ENCODE measurements at regions not wholly inside any gene's neighbourhood (a gene's known extent, or its start where the extent isn't known, plus 50 kb on each side); places are given as distances from the start of the nearest gene placed in this dataset.

- ATAC-seq (replicated peaks): no peak
- no peaks in the 10 kb centered on the region for H3K36me3 Mint-ChIP-seq (ENCODE audit: insufficient read depth)
- no peaks in the 10 kb centered on the region for H3K27me3 Mint-ChIP-seq
- no peak overlapping the region for H3K4me3 Mint-ChIP-seq
- no peak for DNase-seq
- H3K27ac Mint-ChIP-seq: no peak overlapping the region
- H3K4me1 Mint-ChIP-seq (ENCODE audit: low read depth in 2 of 2): no peaks in the 10 kb centered on the region
- H3K9me3 Mint-ChIP-seq: peaks cover 4 to 8% of the 10 kb centered on the region in 2 donors
Observed at GRCh38 chr5:54927097-54927746, 58.2 kb downstream of the ESM1 start.

GRCh38 chr5:54924487-54924886 is 60.9 kb downstream of the ESM1 start:
- no peak for DNase-seq
- Mint-ChIP-seq H3K9me3 (peaks cover 4 to 8% of the 10 kb centered on the region in 2 donors), H3K36me3 (ENCODE audit: insufficient read depth) (no peaks in the 10 kb centered on the region), H3K27me3 (peaks cover 8 to 20% of the 10 kb centered on the region in 2 donors), H3K27ac (no peak overlapping the region), H3K4me1 (ENCODE audit: low read depth in 2 of 2) (no peaks in the 10 kb centered on the region), H3K4me3 (no peak overlapping the region)
- ATAC-seq (replicated peaks): no peak

GRCh38 chr5:54917323-54917722 is 68.1 kb downstream of the ESM1 start:
- Mint-ChIP-seq H3K36me3 (ENCODE audit: insufficient read depth) (no peaks in the 10 kb centered on the region), H3K27me3 (peaks cover 20 to 51% of the 10 kb centered on the region in 2 donors)

GRCh38 chr5:54915466-54916027 is 69.8 kb downstream of the ESM1 start:
- Mint-ChIP-seq H3K36me3 (ENCODE audit: insufficient read depth) (no peaks in the 10 kb centered on the region), H3K9me3 (no peaks in the 10 kb centered on the region), H3K27me3 (peaks cover 14 to 42% of the 10 kb centered on the region in 2 donors), H3K27ac (no peak overlapping the region), H3K4me1 (ENCODE audit: low read depth in 2 of 2) (no peaks in the 10 kb centered on the region), H3K4me3 (no peak overlapping the region)
- DNase-seq (no peak), ATAC-seq (replicated peaks) (no peak)

More at GRCh38 chr5:54917323-54917722, 68.1 kb downstream of the ESM1 start:
- DNase-seq: no peak
- H3K9me3 Mint-ChIP-seq: no peaks in the 10 kb centered on the region
- H3K27ac Mint-ChIP-seq: no peak overlapping the region
- H3K4me1 Mint-ChIP-seq (ENCODE audit: low read depth in 2 of 2): no peaks in the 10 kb centered on the region
- no peak for ATAC-seq (replicated peaks)
- no peak overlapping the region for H3K4me3 Mint-ChIP-seq

GRCh38 chr5:54912021-54912420 is 73.4 kb downstream of the ESM1 start:
- Mint-ChIP-seq H3K4me3 (no peak overlapping the region), H3K9me3 (no peaks in the 10 kb centered on the region), H3K27me3 (peaks cover 3 to 22% of the 10 kb centered on the region in 2 donors), H3K36me3 (ENCODE audit: insufficient read depth) (no peaks in the 10 kb centered on the region), H3K4me1 (ENCODE audit: low read depth in 2 of 2) (no peaks in the 10 kb centered on the region), H3K27ac (no peak overlapping the region)
- ATAC-seq (replicated peaks): no peak
- no peak for DNase-seq

GRCh38 chr5:54909911-54910870 is 75.2 kb downstream of the ESM1 start:
- DNase-seq: no peak
- H3K27me3 Mint-ChIP-seq: peaks cover 0 to 7% of the 10 kb centered on the region in 2 donors
- ATAC-seq (replicated peaks): no peak
- H3K9me3 Mint-ChIP-seq: no peaks in the 10 kb centered on the region
- H3K36me3 Mint-ChIP-seq (ENCODE audit: insufficient read depth): no peaks in the 10 kb centered on the region
- H3K27ac Mint-ChIP-seq: no peak overlapping the region
- H3K4me3 Mint-ChIP-seq: no peak overlapping the region
- H3K4me1 Mint-ChIP-seq (ENCODE audit: low read depth in 2 of 2): no peaks in the 10 kb centered on the region

GRCh38 chr5:54908774-54909525 is 76.4 kb downstream of the ESM1 start:
- DNase-seq (no peak), ATAC-seq (replicated peaks) (no peak)
- Mint-ChIP-seq H3K27ac (no peak overlapping the region), H3K4me3 (no peak overlapping the region), H3K27me3 (no peaks in the 10 kb centered on the region), H3K4me1 (ENCODE audit: low read depth in 2 of 2) (no peaks in the 10 kb centered on the region), H3K36me3 (ENCODE audit: insufficient read depth) (no peaks in the 10 kb centered on the region), H3K9me3 (no peaks in the 10 kb centered on the region)

GRCh38 chr5:54905942-54906537 is 79.4 kb downstream of the ESM1 start:
- no peak overlapping the region for H3K4me3 Mint-ChIP-seq
- no peaks in the 10 kb centered on the region for H3K9me3 Mint-ChIP-seq
- H3K27ac Mint-ChIP-seq: no peak overlapping the region
- peaks cover 3% of the 10 kb centered on the region for H3K36me3 Mint-ChIP-seq (ENCODE audit: insufficient read depth)
- H3K4me1 Mint-ChIP-seq (ENCODE audit: low read depth in 2 of 2): peaks cover 7 to 10% of the 10 kb centered on the region in 2 donors
- ATAC-seq (replicated peaks): no peak
- peak; percentile 62 to 70 (median 68) for DNase-seq
- no peaks in the 10 kb centered on the region for H3K27me3 Mint-ChIP-seq

- no peak overlapping the region for H3K4me3 Mint-ChIP-seq
- peaks cover 3% of the 10 kb centered on the region for H3K36me3 Mint-ChIP-seq (ENCODE audit: insufficient read depth)
- DNase-seq (no peak), ATAC-seq (replicated peaks) (no peak)
- H3K9me3 Mint-ChIP-seq: no peaks in the 10 kb centered on the region
- peaks cover 0 to under 1% of the 10 kb centered on the region in 2 donors for H3K27me3 Mint-ChIP-seq
- H3K4me1 Mint-ChIP-seq (ENCODE audit: low read depth in 2 of 2): peaks cover 7 to 10% of the 10 kb centered on the region in 2 donors
- no peak overlapping the region for H3K27ac Mint-ChIP-seq
Observed at GRCh38 chr5:54905246-54905795, 80.1 kb downstream of the ESM1 start.

- peaks cover 7 to 10% of the 10 kb centered on the region in 2 donors for H3K4me1 Mint-ChIP-seq (ENCODE audit: low read depth in 2 of 2)
- H3K27ac Mint-ChIP-seq: no peak overlapping the region
- no peak for ATAC-seq (replicated peaks)
- no peak for DNase-seq
- H3K36me3 Mint-ChIP-seq (ENCODE audit: insufficient read depth): peaks cover 3% of the 10 kb centered on the region
- H3K27me3 Mint-ChIP-seq: peaks cover 2 to 9% of the 10 kb centered on the region in 2 donors
- no peak overlapping the region for H3K4me3 Mint-ChIP-seq
- H3K9me3 Mint-ChIP-seq: no peaks in the 10 kb centered on the region
Observed at GRCh38 chr5:54904425-54904824, 81.0 kb downstream of the ESM1 start.

GRCh38 chr5:54902791-54903473 is 82.5 kb downstream of the ESM1 start:
- H3K36me3 Mint-ChIP-seq (ENCODE audit: insufficient read depth): peaks cover 3% of the 10 kb centered on the region
- H3K27me3 Mint-ChIP-seq: peaks cover 10 to 20% of the 10 kb centered on the region in 2 donors
- peak overlapping the region in 1 of 2 donors; percentile 47 for H3K4me3 Mint-ChIP-seq
- H3K4me1 Mint-ChIP-seq (ENCODE audit: low read depth in 2 of 2): peaks cover 7 to 10% of the 10 kb centered on the region in 2 donors
- ATAC-seq (replicated peaks) (peak; percentile 98), DNase-seq (peak; percentile 18 to 44 (median 27))
- no peaks in the 10 kb centered on the region for H3K9me3 Mint-ChIP-seq
- peak overlapping the region in 1 of 2 donors; percentile 28 for H3K27ac Mint-ChIP-seq
